ENCODE measurements at regions not wholly inside any gene's neighbourhood (a gene's known extent, or its start where the extent isn't known, plus 50 kb on each side); places are given as distances from the start of the nearest gene placed in this dataset.

GRCh38 chr1:118487932-118488331, 302.9 kb upstream of the SPAG17 start:
- Histone ChIP-seq H3K9me3 (no peaks in the 10 kb centered on the region), H3K27me3 (no peaks in the 10 kb centered on the region), H3K4me3 (no peak overlapping the region), H3K4me1 (peaks cover 2% of the 10 kb centered on the region), H3K27ac (no peak overlapping the region), H3K36me3 (no peaks in the 10 kb centered on the region)
- WGBS = 60% methylated on average over 2 of the region's 2 CpGs
- no peak for DNase-seq (ENCODE audit: low spot score in 2 of 2)
- TF ChIP-seq CTCF (IDR thresholded peaks at IDR 0.05) (no peak), EP300 (IDR thresholded peaks at IDR 0.05) (no peak), POLR2AphosphoS5 (IDR thresholded peaks at IDR 0.05) (no peak), POLR2A (IDR thresholded peaks at IDR 0.05) (no peak)

- H3K36me3 ChIP-seq = no peaks in the 10 kb centered on the region
- H3K9me3 ChIP-seq = no peaks in the 10 kb centered on the region
- H3K27ac ChIP-seq = no peak overlapping the region
- no peak overlapping the region for H3K4me3 ChIP-seq
- H3K4me1 ChIP-seq = peaks cover 2% of the 10 kb centered on the region
- 60% methylated on average over 5 of the region's 5 CpGs for WGBS
- no peaks in the 10 kb centered on the region for H3K27me3 ChIP-seq
- DNase-seq (ENCODE audit: low spot score in 2 of 2) = no peak
- no peak for TF ChIP-seq POLR2AphosphoS5 (IDR thresholded peaks at IDR 0.05)
- no peak for TF ChIP-seq POLR2A (IDR thresholded peaks at IDR 0.05)
- TF ChIP-seq CTCF (IDR thresholded peaks at IDR 0.05) = no peak
- TF ChIP-seq EP300 (IDR thresholded peaks at IDR 0.05) = no peak
These were observed 302.1 kb upstream of the SPAG17 start for GRCh38 chr1:118487091-118487490.

GRCh38 chr1:118486199-118486598, 301.2 kb upstream of the SPAG17 start:
- Histone ChIP-seq H3K27ac (no peak overlapping the region), H3K27me3 (no peaks in the 10 kb centered on the region), H3K36me3 (no peaks in the 10 kb centered on the region), H3K4me1 (peaks cover 2% of the 10 kb centered on the region), H3K9me3 (no peaks in the 10 kb centered on the region), H3K4me3 (no peak overlapping the region)
- WGBS = 58% methylated on average over 7 of the region's 7 CpGs
- TF ChIP-seq CTCF (IDR thresholded peaks at IDR 0.05) (no peak), POLR2AphosphoS5 (IDR thresholded peaks at IDR 0.05) (no peak), EP300 (IDR thresholded peaks at IDR 0.05) (no peak), POLR2A (IDR thresholded peaks at IDR 0.05) (no peak)
- no peak for DNase-seq (ENCODE audit: low spot score in 2 of 2)

GRCh38 chr1:118485757-118486156, 300.7 kb upstream of the SPAG17 start:
- Histone ChIP-seq H3K27ac (no peak overlapping the region), H3K4me3 (no peak overlapping the region), H3K4me1 (peaks cover 2% of the 10 kb centered on the region), H3K36me3 (no peaks in the 10 kb centered on the region), H3K9me3 (no peaks in the 10 kb centered on the region), H3K27me3 (no peaks in the 10 kb centered on the region)
- 38% methylated on average over 1 of the region's 1 CpG for WGBS
- no peak for DNase-seq (ENCODE audit: low spot score in 2 of 2)
- TF ChIP-seq POLR2AphosphoS5 (IDR thresholded peaks at IDR 0.05) (no peak), EP300 (IDR thresholded peaks at IDR 0.05) (no peak), CTCF (IDR thresholded peaks at IDR 0.05) (no peak), POLR2A (IDR thresholded peaks at IDR 0.05) (no peak)

GRCh38 chr1:118484893-118485292, 299.9 kb upstream of the SPAG17 start:
- TF ChIP-seq CTCF (IDR thresholded peaks at IDR 0.05) = no peak
- TF ChIP-seq POLR2A (IDR thresholded peaks at IDR 0.05) = no peak
- TF ChIP-seq EP300 (IDR thresholded peaks at IDR 0.05) = no peak
- TF ChIP-seq POLR2AphosphoS5 (IDR thresholded peaks at IDR 0.05) = no peak
- Histone ChIP-seq H3K36me3 (no peaks in the 10 kb centered on the region), H3K27me3 (no peaks in the 10 kb centered on the region), H3K27ac (no peak overlapping the region), H3K9me3 (no peaks in the 10 kb centered on the region), H3K4me3 (no peak overlapping the region), H3K4me1 (peaks cover 2% of the 10 kb centered on the region)
- WGBS = 38% methylated on average over 1 of the region's 1 CpG
- no peak for DNase-seq (ENCODE audit: low spot score in 2 of 2)
